ENCODE measurements at regions not wholly inside any gene's neighbourhood (a gene's known extent, or its start where the extent isn't known, plus 50 kb on each side); places are given as distances from the start of the nearest gene placed in this dataset.

GRCh38 chr4:32776435-32777203, 2056.4 kb downstream of the PCDH7 start:
- no peak overlapping the region for H3K4me3 ChIP-seq
- in situ Hi-C loops (cut with MboI; ENCODE audit: low sequenced_read_pairs in 4 of 4) (no loop called here), intact Hi-C loops (cut with DNase I; ENCODE audit: low total_unique reads) (no loop called here)
- no peaks in the 10 kb centered on the region for H3K36me3 ChIP-seq
- TF ChIP-seq CTCF (IDR thresholded peaks at IDR 0.05 in 4 of 5, conservative IDR thresholded peaks at IDR 0.05 in 1 of 5) = no peak
- TF ChIP-seq POLR2A (IDR thresholded peaks at IDR 0.05) = no peak
- no peaks in the 10 kb centered on the region for H3K4me1 ChIP-seq
- DNase-seq (no peak), ATAC-seq (no peak)
- no peaks in the 10 kb centered on the region for H3K9me3 ChIP-seq
- no peaks in the 10 kb centered on the region for H3K27me3 ChIP-seq
- H3K27ac ChIP-seq = no peak overlapping the region

GRCh38 chr4:32778025-32778424, 2057.9 kb downstream of the PCDH7 start:
- no peak for DNase-seq
- Histone ChIP-seq H3K4me3 (no peak overlapping the region), H3K36me3 (no peaks in the 10 kb centered on the region), H3K27ac (no peak overlapping the region), H3K4me1 (no peaks in the 10 kb centered on the region), H3K27me3 (no peaks in the 10 kb centered on the region), H3K9me3 (no peaks in the 10 kb centered on the region)
- no peak for TF ChIP-seq POLR2A (IDR thresholded peaks at IDR 0.05)
- TF ChIP-seq CTCF (IDR thresholded peaks at IDR 0.05 in 4 of 5, conservative IDR thresholded peaks at IDR 0.05 in 1 of 5) = no peak
- in situ Hi-C loops (cut with MboI; ENCODE audit: low sequenced_read_pairs in 4 of 4) (no loop called here), intact Hi-C loops (cut with DNase I; ENCODE audit: low total_unique reads) (no loop called here)
- ATAC-seq = no peak

GRCh38 chr4:32778938-32779337, 2058.8 kb downstream of the PCDH7 start:
- in situ Hi-C loops (cut with MboI; ENCODE audit: low sequenced_read_pairs in 4 of 4) = no loop called here
- no peak for ATAC-seq

GRCh38 chr4:32789026-32789608, 2068.9 kb downstream of the PCDH7 start:
- Histone ChIP-seq H3K27ac (no peak overlapping the region), H3K27me3 (no peaks in the 10 kb centered on the region), H3K4me1 (no peaks in the 10 kb centered on the region), H3K4me3 (no peak overlapping the region), H3K36me3 (no peaks in the 10 kb centered on the region), H3K9me3 (no peaks in the 10 kb centered on the region)
- DNase-seq (no peak), ATAC-seq (no peak)
- in situ Hi-C loops (cut with MboI; ENCODE audit: low sequenced_read_pairs in 4 of 4) = no loop called here
- intact Hi-C loops (cut with DNase I; ENCODE audit: low total_unique reads) = no loop called here
- TF ChIP-seq POLR2A (IDR thresholded peaks at IDR 0.05) = no peak
- TF ChIP-seq CTCF (IDR thresholded peaks at IDR 0.05 in 4 of 5, conservative IDR thresholded peaks at IDR 0.05 in 1 of 5) = no peak

More at GRCh38 chr4:32778938-32779337, 2058.8 kb downstream of the PCDH7 start:
- Histone ChIP-seq H3K27me3 (no peaks in the 10 kb centered on the region), H3K36me3 (no peaks in the 10 kb centered on the region), H3K4me1 (no peaks in the 10 kb centered on the region), H3K27ac (no peak overlapping the region), H3K9me3 (no peaks in the 10 kb centered on the region), H3K4me3 (no peak overlapping the region)
- DNase-seq = no peak
- TF ChIP-seq POLR2A (IDR thresholded peaks at IDR 0.05) = no peak
- TF ChIP-seq CTCF (IDR thresholded peaks at IDR 0.05 in 4 of 5, conservative IDR thresholded peaks at IDR 0.05 in 1 of 5) = no peak
- intact Hi-C loops (cut with DNase I; ENCODE audit: low total_unique reads) = no loop called here
